Stomach (tissue), 8 donors: ENCODE measurements at regions not wholly inside any gene's neighbourhood (a gene's known extent, or its start where the extent isn't known, plus 50 kb on each side); places are given as distances from the start of the nearest gene placed in this dataset.

Source experiments
- DNase-seq, 2 donors: peaks; one replicate each; pipeline versions ENCODE4 v3.0.0 to v3.0.0-alpha.2; 2013 to 2019
- H3K27ac ChIP-seq, 5 donors: fragments of 200-600 bp in 4 of 5; sonication (generic) in 4 of 5; one replicate each; pipeline ENCODE4 v1.5.1; 2013 to 2019; ENCODE audit warnings: mild to moderate bottlenecking in 1 of 5, moderate library complexity in 1 of 5
- H3K27me3 ChIP-seq, 3 donors: fragments of 200-600 bp; sonication (generic); one replicate each; pipeline ENCODE4 v1.5.1; 2017 to 2019; ENCODE audit warnings: mixed run types in 1 of 3
- H3K36me3 ChIP-seq, 4 donors: fragments of 200-600 bp; sonication (generic); 1 replicate in 3 of 4; 2 replicates in 1 of 4; pipeline ENCODE4 v1.5.1; 2016 to 2019
- H3K4me1 ChIP-seq, 4 donors: fragments of 200-600 bp; sonication (generic); one replicate each; pipeline ENCODE4 v1.5.1; 2016 to 2019
- H3K4me3 ChIP-seq, 4 donors: fragments of 200-600 bp; sonication (generic) in 3 of 4; one replicate each; pipeline ENCODE4 v1.5.1; 2016 to 2019; ENCODE audit warnings: mild to moderate bottlenecking in 1 of 4
- H3K9me3 ChIP-seq, 4 donors: fragments of 200-600 bp; sonication (generic); one replicate each; pipeline ENCODE4 v1.5.1; 2016 to 2019
- CTCF ChIP-seq, 7 experiments: fragments of 450-650 bp in 4 of 7; fragments of 200-600 bp in 3 of 7; sonication (generic) in 3 of 7; IDR thresholded peaks; one replicate each; pipeline ENCODE4 v1.5.1; 2016 to 2019; ENCODE audit warnings: antibody characterized with exemption in 7 of 7, control low read depth in 2 of 7, mild to moderate bottlenecking in 1 of 7
- EP300 ChIP-seq: sonication (generic); formaldehyde crosslinking; IDR thresholded peaks from one replicate; pipeline ENCODE4 v1.6.1; 2017; ENCODE audit warnings: antibody characterized with exemption
- POLR2A ChIP-seq, 4 donors: fragments of 450-650 bp; IDR thresholded peaks; one replicate each; pipeline ENCODE4 v1.6.1; 2016; ENCODE audit warnings: antibody characterized with exemption in 4 of 4, control low read depth in 2 of 4, mild to moderate bottlenecking in 1 of 4, moderate library complexity in 1 of 4
- POLR2AphosphoS5 ChIP-seq, 3 donors: sonication (generic); formaldehyde crosslinking; IDR thresholded peaks; one replicate each; pipeline ENCODE4 v1.6.1; 2016; ENCODE audit warnings: antibody characterized with exemption in 3 of 3
- WGBS, 5 donors: extraction: QIAGEN DNeasy Blood & Tissue Kit in 3 of 5; methylation state at CpG; one replicate each; pipeline versions ENCODE4 v1.1.5 to v1.1.7; 2013 to 2018; 5-methylcytosine and 5-hydroxymethylcytosine counted together
- intact Hi-C: fragments of 100-400 bp; cut with DNase I; formaldehyde crosslinking; loops from one replicate; pipeline ENCODE4 v1.15.1; 2023; ENCODE audit warnings: low total_unique reads
- donor health status: healthy with polysubstance abuse.
- donor health status: Bipolar disorder and iron deficiency.
- donor health status: healthy.

GRCh38 chr1:99525331-99525730 lies 120.6 kb upstream of the PALMD start:
- no peak for DNase-seq
- Histone ChIP-seq H3K27ac (no peak overlapping the region), H3K27me3 (no peaks in the 10 kb centered on the region), H3K9me3 (no peaks in the 10 kb centered on the region), H3K36me3 (no peaks in the 10 kb centered on the region), H3K4me1 (no peaks in the 10 kb centered on the region), H3K4me3 (no peak overlapping the region)
- intact Hi-C loops, result no loop called here
- TF ChIP-seq POLR2AphosphoS5 (IDR thresholded peaks at IDR 0.05) (no peak), CTCF (IDR thresholded peaks at IDR 0.05) (no peak), POLR2A (IDR thresholded peaks at IDR 0.05) (no peak), EP300 (no peak)
- 17 to 45% (median 30%) methylated on average over 1 of the region's 1 CpG for WGBS, 5 donors

- Histone ChIP-seq H3K27ac (no peak overlapping the region), H3K36me3 (no peaks in the 10 kb centered on the region), H3K4me3 (no peak overlapping the region), H3K9me3 (no peaks in the 10 kb centered on the region), H3K4me1 (no peaks in the 10 kb centered on the region), H3K27me3 (no peaks in the 10 kb centered on the region)
- WGBS, 5 donors, result 82 to 94% (median 86%) methylated on average over 3 of the region's 3 CpGs
- intact Hi-C loops, result no loop called here
- no peak for TF ChIP-seq CTCF (IDR thresholded peaks at IDR 0.05)
- no peak for TF ChIP-seq POLR2AphosphoS5 (IDR thresholded peaks at IDR 0.05)
- TF ChIP-seq POLR2A (IDR thresholded peaks at IDR 0.05), result no peak
- TF ChIP-seq EP300, result no peak
- peak in 1 of 2 donors; percentile 23 for DNase-seq
These were observed 118.8 kb upstream of the PALMD start for GRCh38 chr1:99527078-99527477.

- H3K9me3 ChIP-seq, result no peaks in the 10 kb centered on the region
- TF ChIP-seq POLR2AphosphoS5 (IDR thresholded peaks at IDR 0.05), result no peak
- no peak for TF ChIP-seq EP300
- no peak for TF ChIP-seq CTCF (IDR thresholded peaks at IDR 0.05)
- TF ChIP-seq POLR2A (IDR thresholded peaks at IDR 0.05), result no peak
- no peak overlapping the region for H3K4me3 ChIP-seq
- no peaks in the 10 kb centered on the region for H3K27me3 ChIP-seq
- H3K36me3 ChIP-seq, result no peaks in the 10 kb centered on the region
- no peaks in the 10 kb centered on the region for H3K4me1 ChIP-seq
- DNase-seq, result no peak
- no peak overlapping the region for H3K27ac ChIP-seq
- WGBS, 5 donors, result 49 to 68% (median 58%) methylated on average over 3 of the region's 3 CpGs
- intact Hi-C loops, result no loop called here
These were observed 118.4 kb upstream of the PALMD start for GRCh38 chr1:99527545-99527944.

GRCh38 chr1:99529002-99529401 lies 116.9 kb upstream of the PALMD start:
- H3K27ac ChIP-seq, result no peak overlapping the region
- intact Hi-C loops, result no loop called here
- no peaks in the 10 kb centered on the region for H3K27me3 ChIP-seq
- no peak for TF ChIP-seq POLR2A (IDR thresholded peaks at IDR 0.05)
- no peak for TF ChIP-seq EP300
- TF ChIP-seq POLR2AphosphoS5 (IDR thresholded peaks at IDR 0.05), result no peak
- no peak for TF ChIP-seq CTCF (IDR thresholded peaks at IDR 0.05)
- WGBS, 5 donors, result 76 to 98% (median 88%) methylated on average over 3 of the region's 3 CpGs
- no peak overlapping the region for H3K4me3 ChIP-seq
- H3K4me1 ChIP-seq, result peaks cover 0 to 3% (median 0%) of the 10 kb centered on the region in 4 donors
- no peaks in the 10 kb centered on the region for H3K9me3 ChIP-seq
- DNase-seq, result no peak
- no peaks in the 10 kb centered on the region for H3K36me3 ChIP-seq
